Umbilical cord (tissue), 1 donor: ENCODE measurements at regions not wholly inside any gene's neighbourhood (a gene's known extent, or its start where the extent isn't known, plus 50 kb on each side); places are given as distances from the start of the nearest gene placed in this dataset.
A peak's percentile ranks its signal among the peaks of the same experiment; 100 is the strongest.

Experiments
- DNase-seq: peaks from one replicate; pipeline ENCODE4 v3.0.0-alpha.2; 2015; ENCODE audit warnings: low spot score

- no peak for DNase-seq
These were observed 112.8 kb upstream of the PSMD7 start for GRCh38 chr16:74183601-74184360.

- DNase-seq, result peak; percentile 81
These were observed 126.8 kb upstream of the PSMD7 start for GRCh38 chr16:74169687-74170376.

GRCh38 chr16:74169066-74169465 is 127.5 kb upstream of the PSMD7 start:
- DNase-seq, result no peak

GRCh38 chr16:74168445-74168844 is 128.2 kb upstream of the PSMD7 start:
- DNase-seq, result no peak

- DNase-seq, result no peak
These were observed 130.2 kb upstream of the PSMD7 start for GRCh38 chr16:74166456-74166855.

GRCh38 chr16:74165566-74166080 is 131.0 kb upstream of the PSMD7 start:
- DNase-seq, result no peak

- no peak for DNase-seq
These were observed 135.9 kb upstream of the PSMD7 start for GRCh38 chr16:74160759-74161158.

- DNase-seq, result no peak
These were observed 142.8 kb upstream of the PSMD7 start for GRCh38 chr16:74153773-74154172.

GRCh38 chr16:74146643-74147042 is 150.0 kb upstream of the PSMD7 start:
- DNase-seq, result no peak

- DNase-seq, result no peak
These were observed 153.4 kb upstream of the PSMD7 start for GRCh38 chr16:74143171-74143570.

- DNase-seq, result no peak
These were observed 155.6 kb upstream of the PSMD7 start for GRCh38 chr16:74141015-74141414.

GRCh38 chr16:74140557-74140956 is 156.1 kb upstream of the PSMD7 start:
- DNase-seq, result no peak

- no peak for DNase-seq
These were observed 172.8 kb upstream of the PSMD7 start for GRCh38 chr16:74123826-74124225.

GRCh38 chr16:74123195-74123594 is 173.4 kb upstream of the PSMD7 start:
- DNase-seq, result no peak

GRCh38 chr16:74117798-74118197 is 178.8 kb upstream of the PSMD7 start:
- no peak for DNase-seq

GRCh38 chr16:74113545-74113944 is 183.1 kb upstream of the PSMD7 start:
- no peak for DNase-seq

- no peak for DNase-seq
These were observed 185.1 kb upstream of the PSMD7 start for GRCh38 chr16:74111456-74111982.

- DNase-seq, result no peak
These were observed 188.6 kb upstream of the PSMD7 start for GRCh38 chr16:74107795-74108610.

GRCh38 chr16:74104022-74104421 is 192.6 kb upstream of the PSMD7 start:
- no peak for DNase-seq

GRCh38 chr16:74101379-74102137 is 195.1 kb upstream of the PSMD7 start:
- no peak for DNase-seq
